ENCODE measurements at regions not wholly inside any gene's neighbourhood (a gene's known extent, or its start where the extent isn't known, plus 50 kb on each side); places are given as distances from the start of the nearest gene placed in this dataset.

- Histone ChIP-seq H3K4me1 (ENCODE audit: control insufficient read depth, insufficient read depth, low read length) (no peaks in the 10 kb centered on the region), H3K4me3 (ENCODE audit: low read depth, low read length) (no peak overlapping the region), H3K27ac (ENCODE audit: extremely low read depth, low read depth, low read length) (no peak overlapping the region), H3K36me3 (ENCODE audit: control insufficient read depth in 2 of 2, insufficient read depth in 1 of 2, low read length in 2 of 2) (no peaks in the 10 kb centered on the region), H3K9me3 (ENCODE audit: control insufficient read depth, insufficient read depth, low read depth, low read length) (no peaks in the 10 kb centered on the region)
- TF ChIP-seq ZNF707 (tag by site-specific recombination; IDR thresholded peaks at IDR 0.05) (no peak), ZNF16 (tag by site-specific recombination; IDR thresholded peaks at IDR 0.05; ENCODE audit: low read depth) (no peak), ZNF488 (tag by site-specific recombination; IDR thresholded peaks at IDR 0.05) (no peak)
- CTCF ChIA-PET, result no interaction called here
- POLR2A ChIA-PET, result no interaction called here
Measured at GRCh38 chr22:44592824-44593148, 94.8 kb upstream of the RTL6 start.

- CTCF ChIA-PET, result interaction anchor here (1.3 kb wide), 1 partner anchor 599 kb away, joined by 3 read pairs; no protein-coding TSS in a partner anchor
- Histone ChIP-seq H3K4me3 (ENCODE audit: low read depth, low read length) (no peak overlapping the region), H3K4me1 (ENCODE audit: control insufficient read depth, insufficient read depth, low read length) (no peaks in the 10 kb centered on the region), H3K9me3 (ENCODE audit: control insufficient read depth, insufficient read depth, low read depth, low read length) (no peaks in the 10 kb centered on the region), H3K27ac (ENCODE audit: extremely low read depth, low read depth, low read length) (no peak overlapping the region), H3K36me3 (ENCODE audit: control insufficient read depth in 2 of 2, insufficient read depth in 1 of 2, low read length in 2 of 2) (no peaks in the 10 kb centered on the region)
- POLR2A ChIA-PET, result no interaction called here
- TF ChIP-seq SP3 (tag by site-specific recombination; IDR thresholded peaks at IDR 0.05), result no peak
- TF ChIP-seq, protein P1, sequence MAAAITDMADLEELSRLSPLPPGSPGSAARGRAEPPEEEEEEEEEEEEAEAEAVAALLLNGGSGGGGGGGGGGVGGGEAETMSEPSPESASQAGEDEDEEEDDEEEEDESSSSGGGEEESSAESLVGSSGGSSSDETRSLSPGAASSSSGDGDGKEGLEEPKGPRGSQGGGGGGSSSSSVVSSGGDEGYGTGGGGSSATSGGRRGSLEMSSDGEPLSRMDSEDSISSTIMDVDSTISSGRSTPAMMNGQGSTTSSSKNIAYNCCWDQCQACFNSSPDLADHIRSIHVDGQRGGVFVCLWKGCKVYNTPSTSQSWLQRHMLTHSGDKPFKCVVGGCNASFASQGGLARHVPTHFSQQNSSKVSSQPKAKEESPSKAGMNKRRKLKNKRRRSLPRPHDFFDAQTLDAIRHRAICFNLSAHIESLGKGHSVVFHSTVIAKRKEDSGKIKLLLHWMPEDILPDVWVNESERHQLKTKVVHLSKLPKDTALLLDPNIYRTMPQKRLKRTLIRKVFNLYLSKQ (tag by site-specific recombination; IDR thresholded peaks at IDR 0.05; ENCODE audit: borderline replicate concordance), result no peak
- no peak for TF ChIP-seq ZNF324 (tag by site-specific recombination; IDR thresholded peaks at IDR 0.05)
- TF ChIP-seq, protein P2, sequence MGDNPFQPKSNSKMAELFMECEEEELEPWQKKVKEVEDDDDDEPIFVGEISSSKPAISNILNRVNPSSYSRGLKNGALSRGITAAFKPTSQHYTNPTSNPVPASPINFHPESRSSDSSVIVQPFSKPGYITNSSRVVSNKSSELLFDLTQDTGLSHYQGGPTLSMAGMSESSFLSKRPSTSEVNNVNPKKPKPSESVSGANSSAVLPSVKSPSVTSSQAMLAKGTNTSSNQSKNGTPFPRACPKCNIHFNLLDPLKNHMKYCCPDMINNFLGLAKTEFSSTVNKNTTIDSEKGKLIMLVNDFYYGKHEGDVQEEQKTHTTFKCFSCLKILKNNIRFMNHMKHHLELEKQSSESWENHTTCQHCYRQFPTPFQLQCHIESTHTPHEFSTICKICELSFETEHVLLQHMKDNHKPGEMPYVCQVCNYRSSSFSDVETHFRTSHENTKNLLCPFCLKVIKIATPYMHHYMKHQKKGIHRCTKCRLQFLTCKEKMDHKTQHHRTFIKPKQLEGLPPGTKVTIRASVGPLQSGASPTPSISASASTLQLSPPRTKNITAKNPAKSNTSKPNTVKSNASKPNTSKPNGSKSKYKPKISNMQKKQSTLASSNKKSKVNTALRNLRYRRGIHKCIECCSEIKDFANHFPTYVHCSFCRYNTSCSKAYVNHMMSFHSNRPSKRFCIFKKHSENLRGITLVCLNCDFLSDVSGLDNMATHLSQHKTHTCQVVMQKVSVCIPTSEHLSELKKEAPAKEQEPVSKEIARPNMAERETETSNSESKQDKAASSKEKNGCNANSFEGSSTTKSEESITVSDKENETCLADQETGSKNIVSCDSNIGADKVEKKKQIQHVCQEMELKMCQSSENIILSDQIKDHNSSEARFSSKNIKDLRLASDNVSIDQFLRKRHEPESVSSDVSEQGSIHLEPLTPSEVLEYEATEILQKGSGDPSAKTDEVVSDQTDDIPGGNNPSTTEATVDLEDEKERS (tag by site-specific recombination; IDR thresholded peaks at IDR 0.05), result no peak
- no peak for TF ChIP-seq ZNF146 (tag by site-specific recombination; IDR thresholded peaks at IDR 0.05)
- no peak for TF ChIP-seq ZBTB26 (tag by site-specific recombination; optimal IDR thresholded peaks at IDR 0.05)
- TF ChIP-seq ZNF2 (tag by site-specific recombination; IDR thresholded peaks at IDR 0.05), result no peak
- TF ChIP-seq ZNF426 (tag by site-specific recombination; IDR thresholded peaks at IDR 0.05), result no peak
- TF ChIP-seq ZNF843 (tag by site-specific recombination; IDR thresholded peaks at IDR 0.05), result no peak
- TF ChIP-seq HOXA7 (CRISPR knock-in tag; IDR thresholded peaks at IDR 0.05; ENCODE audit: borderline replicate concordance), result no peak
- TF ChIP-seq ZNF623 (tag by site-specific recombination; IDR thresholded peaks at IDR 0.05), result no peak
- TF ChIP-seq, protein P3, sequence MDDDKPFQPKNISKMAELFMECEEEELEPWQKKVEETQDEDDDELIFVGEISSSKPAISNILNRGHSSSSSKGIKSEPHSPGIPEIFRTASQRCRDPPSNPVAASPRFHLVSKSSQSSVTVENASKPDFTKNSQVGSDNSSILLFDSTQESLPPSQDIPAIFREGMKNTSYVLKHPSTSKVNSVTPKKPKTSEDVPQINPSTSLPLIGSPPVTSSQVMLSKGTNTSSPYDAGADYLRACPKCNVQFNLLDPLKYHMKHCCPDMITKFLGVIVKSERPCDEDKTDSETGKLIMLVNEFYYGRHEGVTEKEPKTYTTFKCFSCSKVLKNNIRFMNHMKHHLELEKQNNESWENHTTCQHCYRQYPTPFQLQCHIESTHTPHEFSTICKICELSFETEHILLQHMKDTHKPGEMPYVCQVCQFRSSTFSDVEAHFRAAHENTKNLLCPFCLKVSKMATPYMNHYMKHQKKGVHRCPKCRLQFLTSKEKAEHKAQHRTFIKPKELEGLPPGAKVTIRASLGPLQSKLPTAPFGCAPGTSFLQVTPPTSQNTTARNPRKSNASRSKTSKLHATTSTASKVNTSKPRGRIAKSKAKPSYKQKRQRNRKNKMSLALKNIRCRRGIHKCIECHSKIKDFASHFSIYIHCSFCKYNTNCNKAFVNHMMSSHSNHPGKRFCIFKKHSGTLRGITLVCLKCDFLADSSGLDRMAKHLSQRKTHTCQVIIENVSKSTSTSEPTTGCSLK (tag by site-specific recombination; IDR thresholded peaks at IDR 0.05), result no peak
Measured at GRCh38 chr22:44592126-44592823, 94.2 kb upstream of the RTL6 start.
